Loucy (cell line): ENCODE measurements at regions not wholly inside any gene's neighbourhood (a gene's known extent, or its start where the extent isn't known, plus 50 kb on each side); places are given as distances from the start of the nearest gene placed in this dataset.

ENCODE experiments used
- H2AFZ ChIP-seq: fragments of 200-600 bp; sonication (generic); 2 replicates; pipeline ENCODE4 v1.6.0; 2016; ENCODE audit warnings: antibody characterized with exemption, mild to moderate bottlenecking, low read length, moderate library complexity
- H3F3A ChIP-seq: fragments of 200-600 bp; 2 replicates; pipeline ENCODE4 v1.6.0; 2016; ENCODE audit warnings: antibody characterized with exemption, low read depth, mild to moderate bottlenecking
- H3K27me3 ChIP-seq: fragments of 200-600 bp; sonication (generic); 2 replicates; pipeline ENCODE4 v1.6.1; 2014; ENCODE audit warnings: low read length, mild to moderate bottlenecking; ENCODE audit not compliant: insufficient read depth, poor library complexity, severe bottlenecking
- H3K36me3 ChIP-seq: fragments of 200-600 bp; sonication (generic); 2 replicates; pipeline ENCODE4 v1.6.1; 2016; ENCODE audit warnings: low read length; ENCODE audit not compliant: insufficient read depth
- H3K4me1 ChIP-seq: fragments of 200-600 bp; sonication (generic); 2 replicates; pipeline ENCODE4 v1.5.1; 2014; ENCODE audit warnings: low read length, mild to moderate bottlenecking; ENCODE audit not compliant: insufficient read depth, poor library complexity, severe bottlenecking
- H3K4me2 ChIP-seq: fragments of 200-600 bp; sonication (generic); 2 replicates; pipeline ENCODE4 v1.6.0; 2014; ENCODE audit warnings: antibody characterized with exemption, low read length, low read depth, mild to moderate bottlenecking; ENCODE audit not compliant: poor library complexity, severe bottlenecking
- H3K4me3 ChIP-seq: fragments of 200-600 bp; sonication (generic); 2 replicates; pipeline ENCODE4 v1.5.1; 2014; ENCODE audit warnings: low read length, mild to moderate bottlenecking, mixed read lengths; ENCODE audit not compliant: poor library complexity, severe bottlenecking
- H3K79me2 ChIP-seq: fragments of 200-600 bp; sonication (generic); 2 replicates; pipeline ENCODE4 v1.6.1; 2014; ENCODE audit warnings: low read length; ENCODE audit not compliant: insufficient read depth
- H3K9ac ChIP-seq: fragments of 200-600 bp; sonication (generic); 2 replicates; pipeline ENCODE4 v1.6.0; 2014; ENCODE audit warnings: mild to moderate bottlenecking, low read depth, low read length, moderate library complexity; ENCODE audit not compliant: poor library complexity, severe bottlenecking
- H3K9me2 ChIP-seq: fragments of 200-600 bp; sonication (generic); replicated peaks from 2 replicates; pipeline ENCODE4 v1.6.1; 2016; ENCODE audit warnings: low read depth, low read length, mixed read lengths
- H3K9me3 ChIP-seq: fragments of 200-600 bp; sonication (generic); 2 replicates; pipeline ENCODE4 v1.6.1; 2014; ENCODE audit warnings: mild to moderate bottlenecking, antibody characterized with exemption, low read length, low read depth; ENCODE audit not compliant: insufficient read depth
- H4K20me1 ChIP-seq: fragments of 200-600 bp; sonication (generic); 2 replicates; pipeline ENCODE4 v1.6.0; 2014; ENCODE audit warnings: antibody characterized with exemption, low read length, mild to moderate bottlenecking; ENCODE audit not compliant: insufficient read depth, poor library complexity, severe bottlenecking
- EZH2phosphoT487 ChIP-seq: fragments of 200-600 bp; IDR thresholded peaks from 2 replicates; pipeline ENCODE4 v1.6.1; 2018; ENCODE audit warnings: antibody characterized with exemption, mild to moderate bottlenecking, moderate library complexity, borderline replicate concordance
- TF ChIP-seq, protein P1 (sequence below): fragments of 200-600 bp; sonication (generic); conservative IDR thresholded peaks from 2 replicates; pipeline ENCODE4 v1.5.1; 2014; ENCODE audit warnings: mild to moderate bottlenecking, antibody characterized with exemption, low read length

- Histone ChIP-seq H3K9me2 (no peaks in the 10 kb centered on the region), H3K79me2 (no peaks in the 10 kb centered on the region), H3K9ac (no peak overlapping the region), H3K36me3 (no peaks in the 10 kb centered on the region), H3K4me3 (no peak overlapping the region), H4K20me1 (no peaks in the 10 kb centered on the region), H3K9me3 (no peaks in the 10 kb centered on the region), H3K4me2 (no peak overlapping the region), H3F3A (no peaks in the 10 kb centered on the region), H3K4me1 (peaks cover 4% of the 10 kb centered on the region), H2AFZ (no peak overlapping the region), H3K27me3 (no peaks in the 10 kb centered on the region)
- no peak for TF ChIP-seq EZH2phosphoT487
- TF ChIP-seq, protein P1, sequence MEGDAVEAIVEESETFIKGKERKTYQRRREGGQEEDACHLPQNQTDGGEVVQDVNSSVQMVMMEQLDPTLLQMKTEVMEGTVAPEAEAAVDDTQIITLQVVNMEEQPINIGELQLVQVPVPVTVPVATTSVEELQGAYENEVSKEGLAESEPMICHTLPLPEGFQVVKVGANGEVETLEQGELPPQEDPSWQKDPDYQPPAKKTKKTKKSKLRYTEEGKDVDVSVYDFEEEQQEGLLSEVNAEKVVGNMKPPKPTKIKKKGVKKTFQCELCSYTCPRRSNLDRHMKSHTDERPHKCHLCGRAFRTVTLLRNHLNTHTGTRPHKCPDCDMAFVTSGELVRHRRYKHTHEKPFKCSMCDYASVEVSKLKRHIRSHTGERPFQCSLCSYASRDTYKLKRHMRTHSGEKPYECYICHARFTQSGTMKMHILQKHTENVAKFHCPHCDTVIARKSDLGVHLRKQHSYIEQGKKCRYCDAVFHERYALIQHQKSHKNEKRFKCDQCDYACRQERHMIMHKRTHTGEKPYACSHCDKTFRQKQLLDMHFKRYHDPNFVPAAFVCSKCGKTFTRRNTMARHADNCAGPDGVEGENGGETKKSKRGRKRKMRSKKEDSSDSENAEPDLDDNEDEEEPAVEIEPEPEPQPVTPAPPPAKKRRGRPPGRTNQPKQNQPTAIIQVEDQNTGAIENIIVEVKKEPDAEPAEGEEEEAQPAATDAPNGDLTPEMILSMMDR: no peak
Measured at GRCh38 chr15:58342508-58342907, 89.3 kb upstream of the LIPC start.

DNA sequence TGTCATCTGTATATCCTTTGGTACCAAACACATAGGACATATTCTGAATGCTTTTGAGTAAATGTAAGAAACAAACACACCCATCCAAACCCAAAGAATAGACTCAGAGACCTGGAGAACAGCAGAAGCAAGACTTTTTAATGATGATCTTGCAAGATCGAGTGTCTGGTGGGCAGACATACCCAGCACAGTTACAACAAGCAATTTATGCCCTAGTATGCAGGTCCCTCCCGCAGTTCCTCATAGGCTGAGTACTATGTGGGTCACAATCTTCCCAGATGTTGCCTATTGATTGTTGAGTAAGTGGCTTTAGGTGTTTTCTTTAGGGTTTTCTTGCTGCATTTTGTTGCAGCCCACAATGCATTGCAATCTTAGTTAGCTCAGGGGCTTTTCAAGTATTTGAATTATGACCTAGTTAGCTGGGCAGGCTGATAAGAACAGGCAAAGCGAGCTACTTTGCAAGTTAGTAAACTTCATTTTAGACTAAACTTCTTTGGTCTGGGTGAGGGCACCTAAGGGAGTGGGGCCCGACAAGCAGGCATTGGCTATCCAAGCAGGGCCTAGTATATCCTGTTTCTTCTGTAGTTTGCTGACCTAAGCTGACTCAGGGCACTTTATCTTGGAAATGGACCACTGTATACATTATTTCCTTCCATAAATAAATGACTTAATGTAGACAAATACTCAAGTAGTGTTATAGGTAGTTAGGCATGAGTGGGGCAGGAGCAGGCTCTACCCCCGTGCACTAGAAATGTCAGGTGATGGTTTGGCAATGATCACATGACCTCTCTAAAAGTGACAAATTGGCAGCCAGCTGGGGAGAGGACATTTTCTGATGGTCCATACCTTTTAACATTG lies 87.3 kb upstream of the LIPC start:
- H2AFZ ChIP-seq: peak overlapping the region; percentile 71

DNA sequence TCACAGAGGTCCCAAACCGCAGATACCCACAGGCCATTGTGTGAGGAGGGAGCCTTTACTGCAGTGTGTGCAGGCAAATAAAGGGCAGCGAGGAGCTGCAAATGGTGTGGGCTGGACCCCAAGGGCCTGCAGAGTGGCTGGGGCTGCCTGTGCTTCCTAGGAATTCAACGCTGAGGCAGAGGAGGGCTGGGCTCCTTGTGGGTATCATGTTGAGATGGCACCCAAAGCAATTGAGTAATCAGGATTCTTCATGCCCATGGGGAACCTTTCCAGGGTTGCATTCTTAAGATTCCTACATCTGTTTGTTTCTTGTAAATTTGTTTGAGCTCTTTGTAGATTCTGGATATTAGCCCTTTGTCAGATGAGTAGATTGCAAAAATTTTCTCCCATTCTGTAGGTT lies 85.4 kb upstream of the LIPC start:
- H3K36me3 ChIP-seq: no peaks in the 10 kb centered on the region
- H3K9me2 ChIP-seq: no peaks in the 10 kb centered on the region
- no peaks in the 10 kb centered on the region for H3K27me3 ChIP-seq
- TF ChIP-seq, protein P1: no peak
- TF ChIP-seq EZH2phosphoT487: no peak
- H3K9ac ChIP-seq: no peak overlapping the region
- H3K9me3 ChIP-seq: no peaks in the 10 kb centered on the region
- no peak overlapping the region for H3K4me2 ChIP-seq
- H3K4me1 ChIP-seq: peaks cover 13% of the 10 kb centered on the region
- H3K79me2 ChIP-seq: no peaks in the 10 kb centered on the region
- no peak overlapping the region for H2AFZ ChIP-seq
- H3K4me3 ChIP-seq: no peak overlapping the region
- H4K20me1 ChIP-seq: no peaks in the 10 kb centered on the region
- H3F3A ChIP-seq: no peaks in the 10 kb centered on the region

More for the DNA sequence above, 87.3 kb upstream of the LIPC start:
- Histone ChIP-seq H3K4me3 (no peak overlapping the region), H3K79me2 (no peaks in the 10 kb centered on the region), H3K4me1 (peaks cover 13% of the 10 kb centered on the region), H3K9me3 (no peaks in the 10 kb centered on the region), H3F3A (no peaks in the 10 kb centered on the region), H3K27me3 (no peaks in the 10 kb centered on the region), H3K9ac (no peak overlapping the region), H4K20me1 (no peaks in the 10 kb centered on the region), H3K4me2 (no peak overlapping the region), H3K9me2 (no peaks in the 10 kb centered on the region), H3K36me3 (no peaks in the 10 kb centered on the region)
- TF ChIP-seq, protein P1: no peak
- no peak for TF ChIP-seq EZH2phosphoT487
